Mucosa of stomach (tissue), 1 donor: ENCODE measurements at regions not wholly inside any gene's neighbourhood (a gene's known extent, or its start where the extent isn't known, plus 50 kb on each side); places are given as distances from the start of the nearest gene placed in this dataset.
"Not testable (repeated sequence)": the region's sequence is repeated elsewhere in the genome, so short reads cannot be mapped to it uniquely, and the experiment has no call there.

ENCODE experiments used
- H3K27me3 ChIP-seq: one replicate; pipeline ENCODE4 v1.7.0; 2013; ENCODE audit warnings: mild to moderate bottlenecking, low read length; ENCODE audit not compliant: control insufficient read depth, insufficient read depth
- H3K36me3 ChIP-seq: one replicate; pipeline ENCODE4 v1.7.0; 2013; ENCODE audit warnings: low read length; ENCODE audit not compliant: control insufficient read depth, insufficient read depth
- H3K4me1 ChIP-seq: one replicate; pipeline ENCODE4 v1.7.0; 2013; ENCODE audit warnings: mild to moderate bottlenecking, low read length; ENCODE audit not compliant: control insufficient read depth, insufficient read depth
- H3K4me3 ChIP-seq: one replicate; pipeline ENCODE4 v1.7.0; 2013; ENCODE audit warnings: low read length
- H3K9ac ChIP-seq: one replicate; pipeline ENCODE4 v1.7.0; 2013; ENCODE audit warnings: mild to moderate bottlenecking, low read length, moderate library complexity
- H3K9me3 ChIP-seq: one replicate; pipeline ENCODE4 v1.7.0; 2013; ENCODE audit warnings: mild to moderate bottlenecking, low read length, moderate library complexity; ENCODE audit not compliant: control insufficient read depth
- donor health status: Pancreatic carcinoma.

DNA sequence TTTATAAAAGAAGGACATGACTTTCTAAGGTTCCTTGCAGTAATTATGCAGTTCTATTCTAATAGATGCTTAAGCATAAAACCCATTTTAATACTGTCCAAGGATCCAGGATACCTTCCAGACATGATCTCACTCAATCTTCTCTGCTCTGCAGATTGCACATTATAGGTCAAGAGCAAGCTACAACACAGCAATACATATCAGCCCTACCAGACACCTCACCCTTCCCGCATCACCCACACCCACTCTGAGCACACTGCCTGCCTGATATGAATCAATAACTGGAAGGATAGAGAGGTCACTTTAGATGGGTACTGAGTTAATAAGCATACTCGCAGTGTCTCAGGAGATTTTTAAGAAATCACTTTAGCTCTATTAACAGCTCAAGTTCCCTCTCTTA, 166.5 kb upstream of the NBPF9 start:
- H3K4me3 ChIP-seq, H3K27me3 ChIP-seq, H3K9me3 ChIP-seq, H3K36me3 ChIP-seq, H3K4me1 ChIP-seq, H3K9ac ChIP-seq: not testable (repeated sequence)

DNA sequence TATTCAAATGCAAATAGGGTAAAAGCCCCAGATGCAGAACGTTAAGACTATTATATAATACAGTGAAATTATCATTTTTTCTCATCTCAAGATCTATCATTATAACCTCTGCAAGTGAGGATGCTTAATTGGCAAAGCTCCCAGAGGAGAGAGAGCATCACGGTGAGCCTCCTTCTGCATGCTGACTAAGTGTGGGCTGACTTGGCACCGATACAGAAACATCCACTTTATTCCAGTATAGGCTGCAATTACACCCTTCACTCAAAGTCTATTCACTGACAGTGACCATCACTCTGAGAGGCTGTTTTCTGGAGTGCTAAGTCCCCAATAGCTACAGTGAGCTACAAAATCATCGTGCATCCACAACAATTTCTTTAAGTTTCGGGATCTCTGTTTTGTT, 171.1 kb upstream of the NBPF9 start:
- H3K9me3 ChIP-seq = not testable (repeated sequence)

DNA sequence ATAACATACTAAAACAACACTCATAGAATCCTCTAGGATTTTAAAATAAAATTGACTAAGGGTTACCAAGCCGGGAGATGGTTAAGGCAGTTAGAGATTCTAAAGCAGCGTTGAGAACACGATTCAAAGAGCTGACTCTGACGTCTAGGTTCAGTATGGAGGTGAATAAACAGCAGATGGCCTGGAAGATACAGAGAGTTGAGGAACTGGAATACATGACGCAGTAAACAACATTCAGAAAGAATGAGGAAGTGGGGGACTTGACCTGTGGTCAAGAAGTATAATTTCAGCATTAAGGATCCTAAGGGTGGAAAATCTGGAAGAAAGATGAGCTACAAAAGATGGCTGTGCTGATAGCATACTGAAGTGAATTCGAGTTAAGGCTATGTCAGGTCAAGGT, 172.5 kb upstream of the NBPF9 start:
- H3K4me3 ChIP-seq, H3K9ac ChIP-seq, H3K27me3 ChIP-seq, H3K4me1 ChIP-seq, H3K36me3 ChIP-seq, H3K9me3 ChIP-seq: not testable (repeated sequence)

More for the DNA sequence above, 171.1 kb upstream of the NBPF9 start:
- not testable (repeated sequence) for H3K4me3 ChIP-seq, H3K27me3 ChIP-seq, H3K36me3 ChIP-seq, H3K4me1 ChIP-seq, H3K9ac ChIP-seq

DNA sequence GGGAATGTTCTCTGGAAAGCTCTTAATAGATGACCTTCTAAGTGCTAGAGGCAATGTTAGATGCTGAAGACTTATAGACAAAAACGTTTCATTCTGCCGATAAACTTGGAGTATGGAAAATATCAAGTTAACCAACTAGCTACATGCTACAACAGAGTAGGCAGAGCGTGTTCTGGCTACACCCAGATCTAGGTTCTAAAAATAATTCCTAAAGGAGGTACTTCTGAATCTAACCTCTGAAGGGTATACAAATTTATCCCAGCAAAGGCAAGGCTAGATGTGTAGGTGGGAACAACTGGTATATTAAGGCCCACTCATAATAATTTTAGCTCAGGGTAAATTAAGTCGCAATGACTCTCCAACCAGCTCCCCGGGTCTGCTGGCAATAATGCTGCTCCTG, 173.1 kb upstream of the NBPF9 start:
- H3K9me3 ChIP-seq, H3K4me3 ChIP-seq, H3K9ac ChIP-seq, H3K27me3 ChIP-seq, H3K36me3 ChIP-seq, H3K4me1 ChIP-seq: not testable (repeated sequence)

DNA sequence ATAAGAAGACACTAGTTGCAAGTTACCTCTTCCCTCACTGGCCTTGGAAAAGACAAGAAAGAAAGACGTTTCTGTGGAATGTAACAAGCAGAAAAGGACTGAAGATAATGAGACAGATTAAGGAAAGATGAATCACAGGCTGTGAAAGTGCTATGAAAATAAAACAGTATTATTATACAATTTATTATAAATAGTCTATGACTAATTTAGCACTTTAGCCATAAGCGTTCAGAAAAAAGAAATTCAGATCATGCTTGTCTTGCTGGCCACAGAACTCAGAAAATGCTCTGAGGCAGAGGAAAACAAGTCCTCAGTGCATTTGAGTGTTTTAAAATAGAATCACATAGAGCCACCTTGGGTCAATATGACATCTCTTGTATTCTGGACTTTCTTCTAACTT, 174.8 kb upstream of the NBPF9 start:
- not testable (repeated sequence) for H3K4me3 ChIP-seq, H3K9me3 ChIP-seq, H3K4me1 ChIP-seq, H3K36me3 ChIP-seq, H3K9ac ChIP-seq, H3K27me3 ChIP-seq

DNA sequence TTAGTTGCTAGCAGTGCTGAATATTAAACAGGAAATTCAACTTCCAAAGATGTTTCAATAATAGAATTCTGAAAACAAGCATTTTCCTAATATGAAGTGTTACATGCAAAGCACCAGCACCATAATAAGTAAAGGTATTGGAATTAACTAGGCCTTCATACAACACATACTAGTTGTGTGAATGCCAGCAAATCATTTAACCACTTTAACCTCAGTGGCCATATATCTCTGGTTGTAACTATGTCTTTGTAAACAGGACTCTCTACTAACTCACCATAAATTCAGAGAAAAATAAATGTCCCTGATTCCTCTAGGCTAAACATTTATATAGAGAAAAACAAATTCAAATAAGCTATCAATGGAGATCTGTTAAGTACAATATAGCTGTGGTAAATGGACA, 175.7 kb upstream of the NBPF9 start:
- H3K9me3 ChIP-seq, H3K36me3 ChIP-seq, H3K9ac ChIP-seq, H3K4me1 ChIP-seq, H3K4me3 ChIP-seq, H3K27me3 ChIP-seq: not testable (repeated sequence)

DNA sequence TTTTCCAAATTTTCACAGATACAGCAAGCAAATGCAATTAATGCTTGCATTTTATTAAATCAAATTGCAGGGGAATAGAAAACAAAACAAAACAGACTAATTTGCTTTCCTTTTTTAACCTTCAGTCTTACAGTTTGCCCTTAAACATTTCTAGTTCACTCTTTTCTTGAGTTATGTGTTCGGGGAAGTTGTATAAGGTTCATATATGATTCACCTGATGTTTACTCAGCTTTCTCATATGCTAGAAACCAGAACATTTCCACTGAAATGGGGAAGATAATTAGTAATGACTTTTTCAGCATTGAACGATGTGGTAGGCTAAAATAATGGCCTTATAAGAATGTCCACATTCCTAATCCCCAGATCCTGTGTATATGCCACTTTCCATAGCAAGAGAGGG, 176.2 kb upstream of the NBPF9 start:
- H3K9me3 ChIP-seq, H3K9ac ChIP-seq, H3K36me3 ChIP-seq, H3K27me3 ChIP-seq, H3K4me1 ChIP-seq, H3K4me3 ChIP-seq: not testable (repeated sequence)

DNA sequence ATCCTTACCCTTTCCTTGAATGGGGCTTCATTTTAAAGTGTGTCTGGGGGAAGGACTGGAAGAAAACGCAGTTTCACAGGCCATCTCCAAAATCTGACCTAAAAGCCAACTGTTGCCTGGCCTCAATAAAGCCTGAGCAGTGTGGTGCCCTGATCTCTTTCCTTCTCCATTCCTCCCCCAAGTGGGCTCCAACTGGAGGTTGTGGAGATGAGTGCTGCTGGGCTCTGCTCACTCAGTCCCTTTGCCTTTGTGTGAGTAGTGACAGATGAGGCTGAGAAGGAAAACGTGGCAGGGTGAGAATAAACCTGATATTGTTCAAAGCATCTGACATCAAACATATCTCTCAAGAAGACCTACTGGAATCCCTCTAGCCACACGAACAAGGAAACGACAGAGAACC, 181.4 kb upstream of the NBPF9 start:
- H3K36me3 ChIP-seq, H3K27me3 ChIP-seq, H3K4me1 ChIP-seq, H3K9me3 ChIP-seq, H3K4me3 ChIP-seq, H3K9ac ChIP-seq: not testable (repeated sequence)

DNA sequence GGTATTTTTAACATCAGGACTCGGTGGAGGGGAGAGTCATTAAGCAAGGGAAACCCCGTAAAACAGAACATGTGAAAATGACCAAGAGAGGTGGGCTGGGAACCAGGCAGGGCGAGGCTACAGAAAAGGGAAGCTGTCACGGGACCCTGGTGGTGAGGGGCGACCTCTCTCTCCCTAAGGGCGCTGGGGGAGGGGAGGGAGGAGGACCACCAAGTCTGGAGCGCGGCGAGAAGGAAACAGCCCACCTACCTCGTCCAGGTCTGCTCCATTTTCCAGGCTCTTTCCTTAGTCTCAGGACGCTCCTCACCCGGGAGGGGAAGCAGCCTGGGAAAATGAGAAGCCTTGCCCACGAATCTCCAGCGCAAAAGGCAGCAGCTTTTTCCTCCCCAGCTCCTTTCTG, 181.9 kb upstream of the NBPF9 start:
- not testable (repeated sequence) for H3K9ac ChIP-seq, H3K27me3 ChIP-seq, H3K4me1 ChIP-seq, H3K4me3 ChIP-seq, H3K36me3 ChIP-seq, H3K9me3 ChIP-seq

DNA sequence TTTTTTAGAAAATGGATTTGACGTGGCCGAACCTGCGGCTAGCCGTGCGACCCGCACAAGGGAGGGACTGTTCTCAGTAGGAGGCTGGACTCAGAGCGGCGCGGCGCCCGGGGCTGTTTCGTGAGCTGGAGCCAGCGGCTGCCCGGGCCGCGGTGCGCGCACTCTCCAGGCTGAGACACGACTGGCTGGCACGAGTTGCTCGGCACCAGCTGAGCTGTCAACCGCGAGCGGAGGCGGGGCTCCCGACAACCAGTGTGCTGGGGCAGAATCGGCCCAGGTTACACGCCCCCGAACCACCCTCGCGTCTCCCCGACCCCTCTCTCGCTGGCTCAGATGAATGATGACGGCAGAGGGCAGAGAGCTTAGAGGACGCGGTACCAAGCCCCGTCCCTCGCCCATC, 182.3 kb upstream of the NBPF9 start:
- not testable (repeated sequence) for H3K4me3 ChIP-seq, H3K4me1 ChIP-seq, H3K27me3 ChIP-seq, H3K9me3 ChIP-seq, H3K36me3 ChIP-seq, H3K9ac ChIP-seq

DNA sequence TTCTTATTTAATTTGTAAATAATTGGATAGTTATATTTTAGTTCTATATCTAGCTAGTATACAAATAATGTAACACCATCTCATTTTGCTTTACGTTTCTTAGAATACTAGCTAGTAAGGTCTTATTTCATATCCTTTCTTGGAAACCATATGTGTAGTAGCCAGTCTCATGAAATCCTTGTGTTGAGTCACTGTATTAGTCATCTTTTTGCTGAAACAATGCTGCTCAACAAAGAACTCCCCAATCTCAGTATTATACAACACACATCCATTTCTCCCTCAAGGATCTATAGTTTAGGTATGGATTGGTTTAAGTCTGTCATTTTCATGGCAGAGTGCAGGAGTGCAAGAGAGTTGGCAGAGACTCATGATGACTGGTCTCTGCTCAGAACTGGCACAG, 185.2 kb upstream of the NBPF9 start:
- not testable (repeated sequence) for H3K27me3 ChIP-seq, H3K9ac ChIP-seq, H3K9me3 ChIP-seq, H3K36me3 ChIP-seq, H3K4me3 ChIP-seq, H3K4me1 ChIP-seq

DNA sequence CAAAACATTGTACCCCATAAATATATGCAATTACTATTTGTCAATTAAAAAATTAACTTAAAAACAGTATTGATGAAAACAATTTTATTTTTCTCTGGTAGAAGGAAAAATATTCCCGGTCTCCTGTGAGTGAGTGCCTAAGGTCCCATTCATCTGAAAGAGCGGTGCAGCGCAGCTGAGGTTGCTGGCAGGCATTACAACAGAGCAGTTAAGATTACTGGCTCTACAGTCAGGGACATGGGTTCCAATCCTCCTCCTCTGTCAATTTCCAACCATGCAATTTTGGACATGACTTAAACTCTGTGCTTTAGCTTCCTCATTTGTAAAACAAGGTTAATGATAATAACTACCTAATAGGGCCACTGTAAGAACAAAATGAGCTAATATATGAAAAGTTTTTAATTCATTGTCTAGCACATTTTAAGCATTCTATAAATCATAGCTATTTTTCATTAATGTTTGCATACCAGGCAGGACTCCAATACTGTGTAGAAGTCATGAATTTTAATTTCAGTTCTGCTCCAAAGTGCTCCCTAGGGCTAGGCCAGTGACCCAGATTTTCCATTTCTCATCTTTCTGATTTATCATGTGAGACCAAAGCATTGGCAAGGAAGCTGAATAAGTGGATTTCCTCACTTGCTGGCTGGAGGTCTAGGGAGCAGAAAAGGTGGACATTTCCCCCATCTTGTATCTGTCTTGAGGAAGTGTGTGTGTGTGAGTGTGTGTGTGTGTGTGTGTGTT, 174.2 kb upstream of the NBPF19 start:
- H3K27me3 ChIP-seq = not testable (repeated sequence)

DNA sequence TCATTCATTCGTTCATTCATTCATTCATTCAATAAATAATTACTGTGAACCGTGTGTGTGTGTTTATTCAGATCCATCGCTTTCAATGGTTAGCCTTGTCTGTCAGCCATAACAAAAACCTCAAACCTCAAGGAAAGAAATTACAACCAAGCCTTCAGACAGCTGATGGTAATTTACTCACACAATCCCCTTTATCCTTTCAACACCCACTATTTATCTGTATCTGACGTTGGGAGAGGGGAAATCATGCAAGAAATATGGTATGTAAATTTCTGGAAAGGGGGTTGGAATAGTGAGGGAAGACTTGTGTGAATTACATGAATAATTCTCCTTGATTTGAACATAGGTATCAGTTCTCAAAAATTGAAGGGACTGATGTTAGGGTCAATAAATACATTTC, 173.6 kb upstream of the NBPF19 start:
- H3K36me3 ChIP-seq, H3K4me1 ChIP-seq, H3K4me3 ChIP-seq, H3K27me3 ChIP-seq, H3K9me3 ChIP-seq, H3K9ac ChIP-seq: not testable (repeated sequence)

More for the DNA sequence above, 174.2 kb upstream of the NBPF19 start:
- not testable (repeated sequence) for H3K9me3 ChIP-seq, H3K9ac ChIP-seq, H3K36me3 ChIP-seq, H3K4me1 ChIP-seq, H3K4me3 ChIP-seq
